MM.1S (cell line): ENCODE measurements at regions not wholly inside any gene's neighbourhood (a gene's known extent, or its start where the extent isn't known, plus 50 kb on each side); places are given as distances from the start of the nearest gene placed in this dataset.

Experiments
- DNase-seq: peaks from one replicate; pipeline ENCODE4 v3.0.0-alpha.2; 2015
- H2AFZ ChIP-seq: fragments of 300-600 bp; sonication (generic); 2 replicates; pipeline ENCODE4 v1.6.0; 2016; ENCODE audit warnings: antibody characterized with exemption, low read length
- H3F3A ChIP-seq: fragments of 300-600 bp; sonication (generic); 2 replicates; pipeline ENCODE4 v1.6.1; 2016; ENCODE audit warnings: mild to moderate bottlenecking, antibody characterized with exemption, low read length, moderate library complexity, mixed read lengths; ENCODE audit not compliant: insufficient read depth
- H3K27ac ChIP-seq: fragments of 300-600 bp; sonication (generic); 2 replicates; pipeline ENCODE4 v1.5.1; 2016; ENCODE audit warnings: mild to moderate bottlenecking, low read length
- H3K27me3 ChIP-seq: fragments of 300-600 bp; sonication (generic); replicated peaks from 2 replicates; pipeline ENCODE4 v1.6.0; 2016; ENCODE audit warnings: low read length; ENCODE audit not compliant: insufficient read depth
- H3K36me3 ChIP-seq: fragments of 300-600 bp; sonication (generic); replicated peaks from 2 replicates; pipeline ENCODE4 v1.6.1; 2016; ENCODE audit warnings: mild to moderate bottlenecking, low read length, mixed read lengths; ENCODE audit not compliant: insufficient read depth
- H3K4me1 ChIP-seq: fragments of 300-600 bp; sonication (generic); 2 replicates; pipeline ENCODE4 v1.6.1; 2016; ENCODE audit warnings: low read length, mixed read lengths
- H3K4me2 ChIP-seq: fragments of 300-600 bp; sonication (generic); 2 replicates; pipeline ENCODE4 v1.6.0; 2016; ENCODE audit warnings: low read depth, low read length
- H3K4me3 ChIP-seq: fragments of 300-600 bp; sonication (generic); 2 replicates; pipeline ENCODE4 v1.5.1; 2016; ENCODE audit warnings: low read length, mixed read lengths
- H3K79me2 ChIP-seq: fragments of 300-600 bp; sonication (generic); 2 replicates; pipeline ENCODE4 v1.6.1; 2016; ENCODE audit warnings: mixed run types, low read length, mixed read lengths
- H3K9ac ChIP-seq: fragments of 300-600 bp; sonication (generic); 2 replicates; pipeline ENCODE4 v1.6.1; 2016; ENCODE audit warnings: low read length, mixed read lengths
- H3K9me2 ChIP-seq: fragments of 300-600 bp; sonication (generic); replicated peaks from 2 replicates; pipeline ENCODE4 v1.6.1; 2016; ENCODE audit warnings: mild to moderate bottlenecking, low read length, mixed read lengths; ENCODE audit not compliant: insufficient read depth
- H3K9me3 ChIP-seq: fragments of 300-600 bp; sonication (generic); replicated peaks from 2 replicates; pipeline ENCODE4 v1.6.1; 2016; ENCODE audit warnings: mild to moderate bottlenecking, low read length, mixed read lengths; ENCODE audit not compliant: insufficient read depth
- H4K20me1 ChIP-seq: fragments of 300-600 bp; sonication (generic); 2 replicates; pipeline ENCODE4 v1.6.1; 2016; ENCODE audit warnings: mild to moderate bottlenecking, low read length, moderate library complexity, mixed read lengths; ENCODE audit not compliant: insufficient read depth
- EZH2 ChIP-seq: fragments of 300-600 bp; sonication (generic); optimal IDR thresholded peaks from 2 replicates; pipeline ENCODE3; 2017; ENCODE audit warnings: low read depth, mild to moderate bottlenecking, antibody characterized with exemption, low read length, mixed read lengths
- EZH2phosphoT487 ChIP-seq: fragments of 300-600 bp; sonication (generic); IDR thresholded peaks from 2 replicates; pipeline ENCODE4 v1.6.1; 2018; ENCODE audit warnings: antibody characterized with exemption, low read length
- TF ChIP-seq, protein P1 (sequence below): fragments of 300-600 bp; sonication (generic); IDR thresholded peaks from 2 replicates; pipeline ENCODE4 v1.5.1; 2016; ENCODE audit warnings: antibody characterized with exemption, low read length, mixed read lengths

DNA sequence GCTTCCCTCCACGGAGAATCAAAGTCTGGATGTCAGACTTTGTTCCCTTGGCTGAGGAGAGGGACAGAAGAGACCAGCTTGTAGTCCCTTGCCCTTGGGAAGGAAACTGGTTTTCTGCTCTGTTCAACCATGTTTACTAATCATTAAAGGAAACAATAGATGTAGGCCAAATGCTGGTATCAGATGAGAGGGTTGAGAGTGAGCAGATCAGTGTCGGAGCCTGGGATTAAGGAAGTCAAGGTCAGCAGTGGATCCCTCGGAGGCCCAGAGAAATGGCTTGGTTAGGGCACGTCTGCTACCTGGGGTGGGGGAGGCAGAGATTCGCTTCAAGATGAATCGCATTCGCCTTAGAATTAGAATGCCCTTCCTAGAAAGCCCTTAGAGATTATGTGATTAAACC is 109.1 kb downstream of the MYCN start:
- no peak overlapping the region for H3K27ac ChIP-seq

DNA sequence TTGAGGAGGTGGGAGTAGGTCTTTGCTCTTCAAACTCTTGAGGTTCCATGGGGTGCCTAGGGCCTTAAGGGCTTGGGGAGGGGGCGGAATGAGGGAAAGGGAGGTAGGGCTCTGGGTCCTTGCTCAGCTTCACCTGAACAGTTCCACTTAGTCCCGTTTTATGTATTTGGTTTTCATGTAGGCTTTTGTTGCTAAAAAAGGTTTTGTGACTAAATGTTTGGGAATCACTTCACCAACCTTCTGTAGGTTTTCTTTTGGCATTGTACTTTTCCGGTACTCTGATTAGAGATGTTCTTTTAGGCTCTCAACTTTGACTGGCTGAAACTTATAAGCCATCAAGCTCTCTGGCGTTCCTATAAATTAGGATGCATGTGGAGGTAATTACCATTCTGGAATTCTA is 108.1 kb downstream of the MYCN start:
- Histone ChIP-seq H3K36me3 (no peaks in the 10 kb centered on the region), H3K27me3 (no peaks in the 10 kb centered on the region), H3K79me2 (no peaks in the 10 kb centered on the region), H2AFZ (no peak overlapping the region), H3K9me3 (no peaks in the 10 kb centered on the region), H3K4me3 (no peak overlapping the region), H3K9me2 (no peaks in the 10 kb centered on the region), H4K20me1 (no peaks in the 10 kb centered on the region), H3K27ac (no peak overlapping the region), H3K4me2 (no peak overlapping the region), H3K9ac (no peak overlapping the region), H3K4me1 (no peaks in the 10 kb centered on the region), H3F3A (no peaks in the 10 kb centered on the region)
- TF ChIP-seq, protein P1, sequence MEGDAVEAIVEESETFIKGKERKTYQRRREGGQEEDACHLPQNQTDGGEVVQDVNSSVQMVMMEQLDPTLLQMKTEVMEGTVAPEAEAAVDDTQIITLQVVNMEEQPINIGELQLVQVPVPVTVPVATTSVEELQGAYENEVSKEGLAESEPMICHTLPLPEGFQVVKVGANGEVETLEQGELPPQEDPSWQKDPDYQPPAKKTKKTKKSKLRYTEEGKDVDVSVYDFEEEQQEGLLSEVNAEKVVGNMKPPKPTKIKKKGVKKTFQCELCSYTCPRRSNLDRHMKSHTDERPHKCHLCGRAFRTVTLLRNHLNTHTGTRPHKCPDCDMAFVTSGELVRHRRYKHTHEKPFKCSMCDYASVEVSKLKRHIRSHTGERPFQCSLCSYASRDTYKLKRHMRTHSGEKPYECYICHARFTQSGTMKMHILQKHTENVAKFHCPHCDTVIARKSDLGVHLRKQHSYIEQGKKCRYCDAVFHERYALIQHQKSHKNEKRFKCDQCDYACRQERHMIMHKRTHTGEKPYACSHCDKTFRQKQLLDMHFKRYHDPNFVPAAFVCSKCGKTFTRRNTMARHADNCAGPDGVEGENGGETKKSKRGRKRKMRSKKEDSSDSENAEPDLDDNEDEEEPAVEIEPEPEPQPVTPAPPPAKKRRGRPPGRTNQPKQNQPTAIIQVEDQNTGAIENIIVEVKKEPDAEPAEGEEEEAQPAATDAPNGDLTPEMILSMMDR = no peak
- TF ChIP-seq EZH2 = no peak
- no peak for TF ChIP-seq EZH2phosphoT487
- DNase-seq = no peak

More for the DNA sequence above, 109.1 kb downstream of the MYCN start:
- DNase-seq = no peak
- H3K9me3 ChIP-seq = no peaks in the 10 kb centered on the region
- no peaks in the 10 kb centered on the region for H3K4me1 ChIP-seq
- H2AFZ ChIP-seq = no peak overlapping the region
- no peak overlapping the region for H3K4me2 ChIP-seq
- no peak overlapping the region for H3K4me3 ChIP-seq
- no peaks in the 10 kb centered on the region for H3K36me3 ChIP-seq
- TF ChIP-seq, protein P1 = no peak
- TF ChIP-seq EZH2phosphoT487 (no peak), EZH2 (no peak)
- no peaks in the 10 kb centered on the region for H3K9me2 ChIP-seq
- no peaks in the 10 kb centered on the region for H3K79me2 ChIP-seq
- no peaks in the 10 kb centered on the region for H3K27me3 ChIP-seq
- H3F3A ChIP-seq = no peaks in the 10 kb centered on the region
- no peaks in the 10 kb centered on the region for H4K20me1 ChIP-seq
- no peak overlapping the region for H3K9ac ChIP-seq

DNA sequence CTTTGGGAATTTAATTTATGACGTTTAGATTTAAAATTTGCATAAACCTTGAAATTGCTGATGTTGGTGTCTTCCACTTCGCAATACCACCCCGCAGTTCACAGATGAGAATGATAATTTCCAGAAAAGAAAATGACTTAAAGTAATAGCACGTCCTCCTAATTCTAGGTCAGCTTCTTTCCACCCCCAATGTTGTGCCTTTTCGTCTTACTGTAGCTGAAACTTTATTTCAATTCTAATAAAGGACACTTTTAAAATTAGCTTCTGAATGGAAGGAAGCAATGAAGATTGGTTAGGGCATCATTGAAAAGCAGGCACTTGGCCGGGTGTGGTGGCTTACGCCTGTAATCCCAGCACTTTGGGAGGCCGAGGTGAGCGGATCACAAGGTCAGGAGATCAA is 107.4 kb downstream of the MYCN start:
- H2AFZ ChIP-seq = no peak overlapping the region
- TF ChIP-seq, protein P1 = no peak
- no peak for TF ChIP-seq EZH2
- no peak for TF ChIP-seq EZH2phosphoT487
- H3K9ac ChIP-seq = no peak overlapping the region

More for the DNA sequence above, 107.4 kb downstream of the MYCN start:
- H3K79me2 ChIP-seq = no peaks in the 10 kb centered on the region
- H3K4me3 ChIP-seq = no peak overlapping the region
- no peaks in the 10 kb centered on the region for H3K36me3 ChIP-seq
- no peaks in the 10 kb centered on the region for H3K9me3 ChIP-seq
- H3K4me2 ChIP-seq = no peak overlapping the region
- no peaks in the 10 kb centered on the region for H3F3A ChIP-seq
- no peak overlapping the region for H3K27ac ChIP-seq
- H3K9me2 ChIP-seq = no peaks in the 10 kb centered on the region
- DNase-seq = no peak
- no peaks in the 10 kb centered on the region for H4K20me1 ChIP-seq
- no peaks in the 10 kb centered on the region for H3K4me1 ChIP-seq
- H3K27me3 ChIP-seq = no peaks in the 10 kb centered on the region
